Right lobe of liver (tissue), 6 donors: ENCODE measurements at regions not wholly inside any gene's neighbourhood (a gene's known extent, or its start where the extent isn't known, plus 50 kb on each side); places are given as distances from the start of the nearest gene placed in this dataset.
"Not testable (repeated sequence)": the region's sequence is repeated elsewhere in the genome, so short reads cannot be mapped to it uniquely, and the experiment has no call there.

Experiments
- ATAC-seq, 4 donors: fragments of 200-7000 bp; cut with Tn5 transposase; one replicate each; pipeline ENCODE4 v1.9.1; 2020; ENCODE audit warnings: mild to moderate bottlenecking in 4 of 4, moderate library complexity in 4 of 4
- DNase-seq, 3 donors: peaks; one replicate each; pipeline ENCODE4 v3.0.0-alpha.2; 2020
- H3K27ac ChIP-seq, 3 donors: fragments of 200-600 bp; one replicate each; pipeline ENCODE4 v1.8.0; 2022
- H3K27me3 ChIP-seq, 2 donors: fragments of 200-600 bp; one replicate each; pipeline ENCODE4 v1.8.0; 2022
- H3K36me3 ChIP-seq, 4 donors: fragments of 200-600 bp; sonication (generic) in 1 of 4; one replicate each; pipeline versions ENCODE4 v1.5.1 to v1.8.0; 2017 to 2022; ENCODE audit warnings: control low read depth in 1 of 4
- H3K4me1 ChIP-seq, 4 donors: fragments of 200-600 bp; sonication (generic) in 1 of 4; one replicate each; pipeline versions ENCODE4 v1.5.1 to v1.8.0; 2017 to 2022; ENCODE audit warnings: control low read depth in 1 of 4
- H3K4me3 ChIP-seq, 3 donors: fragments of 200-600 bp; one replicate each; pipeline ENCODE4 v1.8.0; 2022
- H3K9me3 ChIP-seq, 4 donors: fragments of 200-600 bp; sonication (generic) in 1 of 4; one replicate each; pipeline versions ENCODE4 v1.5.1 to v1.8.0; 2017 to 2022; ENCODE audit warnings: control low read depth in 1 of 4
- CTCF ChIP-seq, 4 donors: fragments of 200-600 bp in 3 of 4; fragments of 450-650 bp in 1 of 4; IDR thresholded peaks; one replicate each; pipeline versions ENCODE4 v1.5.1 to v1.8.0; 2016 to 2022; ENCODE audit warnings: antibody characterized with exemption in 4 of 4, mild to moderate bottlenecking in 2 of 4
- POLR2A ChIP-seq: fragments of 450-650 bp; IDR thresholded peaks from one replicate; pipeline ENCODE4 v1.6.1; 2017; ENCODE audit warnings: antibody characterized with exemption, mild to moderate bottlenecking
- whole genome bisulfite sequencing: methylation state at CpG from one replicate; pipeline ENCODE4 v1.1.6; 2018; ENCODE audit warnings: low coverage, low lambda C conversion rate; ENCODE audit not compliant: insufficient coverage; ENCODE audit errors: missing lambda C conversion rate; 5-methylcytosine and 5-hydroxymethylcytosine counted together
- intact Hi-C, 2 donors: fragments of 100-400 bp; cut with DNase I; formaldehyde crosslinking; loops; one replicate each; pipeline versions ENCODE4 v1.11.2 to v1.14.1; 2022
- donor health status: DM: no; HTN: yes; CAD: no.
- donor health status: DM: no; HTN: no; CAD: no.
- donor health status: DM: no; HTN: no; CAD: no.
- donor health status: DM: no; HTN: yes; CAD: no.
- donor health status: DM: no; HTN: yes; CAD: no.

GRCh38 chr4:83734576-83734975 is 198.7 kb downstream of the GPAT3 start:
- DNase-seq (no peak), ATAC-seq (no peak)
- intact Hi-C loops = no loop called here
- H3K9me3 ChIP-seq = no peaks in the 10 kb centered on the region
- H3K4me3 ChIP-seq = no peak overlapping the region
- H3K36me3 ChIP-seq = no peaks in the 10 kb centered on the region
- TF ChIP-seq CTCF (IDR thresholded peaks at IDR 0.05) = no peak
- TF ChIP-seq POLR2A = no peak
- no peaks in the 10 kb centered on the region for H3K4me1 ChIP-seq
- whole genome bisulfite sequencing = 67% methylated on average over 3 of the region's 3 CpGs
- H3K27me3 ChIP-seq = no peaks in the 10 kb centered on the region
- H3K27ac ChIP-seq = no peak overlapping the region

GRCh38 chr4:83732114-83732635 is 196.3 kb downstream of the GPAT3 start:
- no peaks in the 10 kb centered on the region for H3K4me1 ChIP-seq
- 32% methylated on average over 3 of the region's 3 CpGs for WGBS
- H3K27ac ChIP-seq = no peak overlapping the region
- H3K4me3 ChIP-seq = no peak overlapping the region
- no peaks in the 10 kb centered on the region for H3K9me3 ChIP-seq
- H3K36me3 ChIP-seq = no peaks in the 10 kb centered on the region
- no peak for DNase-seq
- TF ChIP-seq CTCF (IDR thresholded peaks at IDR 0.05) (no peak), POLR2A (no peak)
- no peaks in the 10 kb centered on the region for H3K27me3 ChIP-seq
- no peak for ATAC-seq
- intact Hi-C loops = no loop called here

GRCh38 chr4:83731609-83732008 is 195.7 kb downstream of the GPAT3 start:
- DNase-seq (no peak), ATAC-seq (no peak)
- 69% methylated on average over 2 of the region's 3 CpGs for WGBS
- Histone ChIP-seq H3K36me3 (no peaks in the 10 kb centered on the region), H3K27ac (no peak overlapping the region), H3K4me1 (no peaks in the 10 kb centered on the region), H3K27me3 (no peaks in the 10 kb centered on the region), H3K4me3 (no peak overlapping the region), H3K9me3 (no peaks in the 10 kb centered on the region)
- intact Hi-C loops = no loop called here
- TF ChIP-seq POLR2A = no peak
- TF ChIP-seq CTCF (IDR thresholded peaks at IDR 0.05) = no peak

GRCh38 chr4:83730958-83731357 is 195.1 kb downstream of the GPAT3 start:
- H3K9me3 ChIP-seq, intact Hi-C loops, ATAC-seq, H3K27ac ChIP-seq, DNase-seq, H3K27me3 ChIP-seq, H3K36me3 ChIP-seq, H3K4me3 ChIP-seq, H3K4me1 ChIP-seq: not testable (repeated sequence)
- 79% methylated on average over 3 of the region's 3 CpGs for WGBS

- no peak overlapping the region for H3K4me3 ChIP-seq
- intact Hi-C loops = no loop called here
- H3K27me3 ChIP-seq = no peaks in the 10 kb centered on the region
Measured at GRCh38 chr4:83728191-83728590, 192.3 kb downstream of the GPAT3 start.

More at GRCh38 chr4:83728191-83728590, 192.3 kb downstream of the GPAT3 start:
- Histone ChIP-seq H3K36me3 (no peaks in the 10 kb centered on the region), H3K4me1 (no peaks in the 10 kb centered on the region), H3K9me3 (no peaks in the 10 kb centered on the region), H3K27ac (no peak overlapping the region)
- no peak for ATAC-seq
- TF ChIP-seq POLR2A (no peak), CTCF (IDR thresholded peaks at IDR 0.05) (no peak)
- DNase-seq = no peak
